GM12878 (cell line): ENCODE measurements at regions not wholly inside any gene's neighbourhood (a gene's known extent, or its start where the extent isn't known, plus 50 kb on each side); places are given as distances from the start of the nearest gene placed in this dataset.

Source experiments
- CHD4 ChIP-seq: fragments of 200-600 bp; sonication (generic); IDR thresholded peaks from 2 replicates; pipeline ENCODE4 v1.6.1; 2016; ENCODE audit warnings: mild to moderate bottlenecking
- DPF2 ChIP-seq: fragments of 450-650 bp; IDR thresholded peaks from 2 replicates; pipeline ENCODE4 v1.6.1; 2017; ENCODE audit warnings: mild to moderate bottlenecking
- ESRRA ChIP-seq: IDR thresholded peaks from 2 replicates; pipeline ENCODE4 v1.6.1; 2012; ENCODE audit warnings: mild to moderate bottlenecking, low read length, improper control_type of control experiment
- FOS ChIP-seq: IDR thresholded peaks from 3 replicates; pipeline ENCODE4 v1.6.1; 2011; ENCODE audit warnings: borderline replicate concordance; ENCODE audit not compliant: insufficient read length; ENCODE audit errors: extremely low read depth
- IRF5 ChIP-seq: fragments of 450-650 bp; IDR thresholded peaks from 2 replicates; pipeline ENCODE4 v1.6.1; 2017; ENCODE audit warnings: borderline replicate concordance
- JUNB ChIP-seq: IDR thresholded peaks from 2 replicates; pipeline ENCODE4 v1.6.1; 2016; ENCODE audit warnings: antibody characterized with exemption, mild to moderate bottlenecking
- KDM1A ChIP-seq: fragments of 200-600 bp; sonication (generic); IDR thresholded peaks from 2 replicates; pipeline ENCODE4 v1.6.1; 2016; ENCODE audit warnings: borderline replicate concordance
- POLR2A ChIP-seq: IDR thresholded peaks from 2 replicates; pipeline ENCODE4 v1.6.1; 2011; ENCODE audit warnings: low read depth, mild to moderate bottlenecking, low read length
- POLR2AphosphoS5 ChIP-seq: IDR thresholded peaks from 2 replicates; pipeline ENCODE4 v1.6.1; 2011; ENCODE audit warnings: mild to moderate bottlenecking, low read length, inconsistent platforms
- RCOR1 ChIP-seq: conservative IDR thresholded peaks from 2 replicates; pipeline ENCODE4 v1.6.1; 2012; ENCODE audit warnings: low read depth, low read length, improper control_type of control experiment
- SMC3 ChIP-seq: IDR thresholded peaks from 2 replicates; pipeline ENCODE4 v1.6.1; 2011; ENCODE audit warnings: low read length, improper control_type of control experiment, borderline replicate concordance
- SRF ChIP-seq, 2 experiments: IDR thresholded peaks; 2 replicates each; pipeline ENCODE4 v1.6.1; 2011; ENCODE audit warnings: low read depth in 2 of 2, low read length in 2 of 2, mild to moderate bottlenecking in 1 of 2, moderate library complexity in 1 of 2
- STAT1 ChIP-seq: fragments of 450-650 bp; conservative IDR thresholded peaks from 2 replicates; pipeline ENCODE4 v1.6.1; 2014; ENCODE audit warnings: antibody characterized with exemption, mild to moderate bottlenecking
- ZBTB33 ChIP-seq: fragments of 450-650 bp; IDR thresholded peaks from 2 replicates; pipeline ENCODE4 v1.6.1; 2017; ENCODE audit warnings: mild to moderate bottlenecking

- no peak for TF ChIP-seq POLR2A
- no peak for TF ChIP-seq SMC3
- no peak for TF ChIP-seq RCOR1
- TF ChIP-seq FOS: no peak
- TF ChIP-seq KDM1A: no peak
- no peak for TF ChIP-seq POLR2AphosphoS5
- TF ChIP-seq SRF (IDR thresholded peaks at IDR 0.05; ENCODE audit: low read depth in 2 of 2, low read length in 2 of 2): no peak
- TF ChIP-seq ESRRA: no peak
- TF ChIP-seq CHD4: no peak
- TF ChIP-seq JUNB: no peak
- TF ChIP-seq IRF5: no peak
- TF ChIP-seq STAT1: no peak
- no peak for TF ChIP-seq DPF2
- TF ChIP-seq ZBTB33: no peak
Observed at GRCh38 chr21:18608226-18608625, 204.6 kb upstream of the TMPRSS15 start.
